DND-41 (cell line): ENCODE measurements at regions not wholly inside any gene's neighbourhood (a gene's known extent, or its start where the extent isn't known, plus 50 kb on each side); places are given as distances from the start of the nearest gene placed in this dataset.

Experiments used
- ATAC-seq: fragments of 200-7000 bp; cut with Tn5 transposase; 3 replicates; pipeline ENCODE4 v1.9.1; 2021; ENCODE audit warnings: low read depth; ENCODE audit not compliant: insufficient read depth
- DNase-seq: peaks from one replicate; pipeline ENCODE4 v3.0.0-alpha.2; 2020
- H2AFZ ChIP-seq: 2 replicates; pipeline ENCODE4 v1.6.0; 2012; ENCODE audit warnings: low read depth, low read length
- H3K27ac ChIP-seq: 2 replicates; pipeline ENCODE4 v1.5.1; 2012; ENCODE audit warnings: low read length, inconsistent platforms
- H3K27me3 ChIP-seq: fragments of 200-600 bp; sonication (generic); 2 replicates; pipeline ENCODE4 v1.6.0; 2012; ENCODE audit warnings: low read length, mild to moderate bottlenecking, inconsistent platforms; ENCODE audit not compliant: insufficient read depth, poor library complexity
- H3K36me3 ChIP-seq: 2 replicates; pipeline ENCODE4 v1.5.1; 2012; ENCODE audit warnings: low read length, inconsistent platforms; ENCODE audit not compliant: insufficient read depth
- H3K4me1 ChIP-seq: 2 replicates; pipeline ENCODE4 v1.5.1; 2012; ENCODE audit warnings: mild to moderate bottlenecking, low read length; ENCODE audit not compliant: insufficient read depth
- H3K4me2 ChIP-seq: 2 replicates; pipeline ENCODE4 v1.6.0; 2012; ENCODE audit warnings: mild to moderate bottlenecking, moderate library complexity, low read length, inconsistent platforms; ENCODE audit not compliant: insufficient read depth
- H3K4me3 ChIP-seq, 2 experiments: fragments of 200-600 bp in 1 of 2; shearing (Covaris generic) in 1 of 2; 2 replicates each; pipeline ENCODE4 v1.5.1; 2012 to 2016; ENCODE audit warnings: inconsistent platforms in 2 of 2, low read length in 2 of 2, mild to moderate bottlenecking in 2 of 2, low read depth in 1 of 2, moderate library complexity in 1 of 2
- H3K79me2 ChIP-seq: 2 replicates; pipeline ENCODE4 v1.6.0; 2012; ENCODE audit warnings: low read length, inconsistent platforms; ENCODE audit not compliant: insufficient read depth
- H3K9ac ChIP-seq: 2 replicates; pipeline ENCODE4 v1.6.0; 2012; ENCODE audit warnings: low read depth, mild to moderate bottlenecking, inconsistent platforms, low read length, moderate library complexity
- H3K9me3 ChIP-seq: 2 replicates; pipeline ENCODE4 v1.5.1; 2012; ENCODE audit warnings: low read length, moderate library complexity, mild to moderate bottlenecking, inconsistent platforms; ENCODE audit not compliant: insufficient read depth, severe bottlenecking
- H4K20me1 ChIP-seq: 2 replicates; pipeline ENCODE4 v1.6.0; 2012; ENCODE audit warnings: low read length; ENCODE audit not compliant: insufficient read depth
- EZH2 ChIP-seq: IDR thresholded peaks from 3 replicates; pipeline ENCODE4 v1.6.1; 2012; ENCODE audit warnings: borderline replicate concordance, low read depth, mild to moderate bottlenecking, moderate library complexity, low read length, inconsistent platforms; ENCODE audit not compliant: severe bottlenecking
- TF ChIP-seq, protein P1 (sequence below): IDR thresholded peaks from 2 replicates; pipeline ENCODE4 v1.5.1; 2012; ENCODE audit warnings: borderline replicate concordance, low read length, moderate library complexity, mild to moderate bottlenecking; ENCODE audit not compliant: poor library complexity, severe bottlenecking; ENCODE audit errors: extremely low read depth

DNA sequence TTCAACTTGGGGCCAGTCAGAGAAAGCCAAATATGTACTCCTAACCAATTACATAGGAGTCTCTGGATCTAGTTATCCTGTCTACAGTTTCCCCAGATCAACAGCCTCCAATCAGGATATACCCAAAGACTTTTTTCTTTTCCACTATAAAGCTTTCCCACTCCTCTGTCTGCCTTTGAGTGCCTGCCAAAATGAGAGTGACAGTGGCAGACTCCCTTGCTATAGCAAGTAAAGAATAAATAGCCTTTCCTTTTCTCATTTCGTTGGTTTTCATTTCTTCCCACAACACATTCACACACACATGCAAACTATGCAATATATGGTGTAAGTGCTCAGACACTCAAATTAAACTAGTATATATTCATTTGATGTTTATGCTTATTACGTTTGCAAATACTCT, 302.4 kb upstream of the TACR3 start:
- Histone ChIP-seq H3K79me2 (no peaks in the 10 kb centered on the region), H3K27me3 (no peaks in the 10 kb centered on the region), H4K20me1 (no peaks in the 10 kb centered on the region), H3K27ac (no peak overlapping the region), H3K9me3 (no peaks in the 10 kb centered on the region), H3K4me1 (no peaks in the 10 kb centered on the region), H3K36me3 (no peaks in the 10 kb centered on the region), H3K4me3 (no peak overlapping the region), H3K9ac (no peak overlapping the region), H3K4me2 (no peak overlapping the region), H2AFZ (no peak overlapping the region)
- no peak for ATAC-seq
- no peak for DNase-seq
- TF ChIP-seq, protein P1, sequence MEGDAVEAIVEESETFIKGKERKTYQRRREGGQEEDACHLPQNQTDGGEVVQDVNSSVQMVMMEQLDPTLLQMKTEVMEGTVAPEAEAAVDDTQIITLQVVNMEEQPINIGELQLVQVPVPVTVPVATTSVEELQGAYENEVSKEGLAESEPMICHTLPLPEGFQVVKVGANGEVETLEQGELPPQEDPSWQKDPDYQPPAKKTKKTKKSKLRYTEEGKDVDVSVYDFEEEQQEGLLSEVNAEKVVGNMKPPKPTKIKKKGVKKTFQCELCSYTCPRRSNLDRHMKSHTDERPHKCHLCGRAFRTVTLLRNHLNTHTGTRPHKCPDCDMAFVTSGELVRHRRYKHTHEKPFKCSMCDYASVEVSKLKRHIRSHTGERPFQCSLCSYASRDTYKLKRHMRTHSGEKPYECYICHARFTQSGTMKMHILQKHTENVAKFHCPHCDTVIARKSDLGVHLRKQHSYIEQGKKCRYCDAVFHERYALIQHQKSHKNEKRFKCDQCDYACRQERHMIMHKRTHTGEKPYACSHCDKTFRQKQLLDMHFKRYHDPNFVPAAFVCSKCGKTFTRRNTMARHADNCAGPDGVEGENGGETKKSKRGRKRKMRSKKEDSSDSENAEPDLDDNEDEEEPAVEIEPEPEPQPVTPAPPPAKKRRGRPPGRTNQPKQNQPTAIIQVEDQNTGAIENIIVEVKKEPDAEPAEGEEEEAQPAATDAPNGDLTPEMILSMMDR, result no peak
- no peak for TF ChIP-seq EZH2

DNA sequence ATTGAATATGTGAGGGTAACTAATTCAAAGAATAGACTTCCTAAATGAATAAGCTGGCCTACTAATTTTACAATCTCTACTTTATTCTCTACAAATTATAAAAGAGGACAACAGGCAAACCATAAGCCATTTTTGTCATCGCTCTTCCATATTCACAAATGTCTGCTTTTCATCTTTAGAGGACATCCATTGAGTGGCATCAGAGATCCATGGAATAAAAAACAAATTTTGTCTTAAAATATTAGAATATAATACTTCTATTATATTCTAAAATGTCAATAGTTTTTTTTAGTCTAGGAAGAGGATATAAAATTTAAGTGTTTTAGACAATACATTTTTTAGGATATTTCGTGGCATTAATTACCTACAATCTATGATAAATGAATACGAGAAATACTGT, 300.9 kb upstream of the TACR3 start:
- Histone ChIP-seq H3K79me2 (no peaks in the 10 kb centered on the region), H3K9ac (no peak overlapping the region), H3K36me3 (no peaks in the 10 kb centered on the region), H3K27me3 (no peaks in the 10 kb centered on the region), H2AFZ (no peak overlapping the region), H3K4me2 (no peak overlapping the region), H3K4me3 (no peak overlapping the region), H3K4me1 (no peaks in the 10 kb centered on the region), H4K20me1 (no peaks in the 10 kb centered on the region), H3K9me3 (no peaks in the 10 kb centered on the region), H3K27ac (no peak overlapping the region)
- ATAC-seq, result no peak
- TF ChIP-seq, protein P1, result no peak
- TF ChIP-seq EZH2, result no peak
- no peak for DNase-seq

DNA sequence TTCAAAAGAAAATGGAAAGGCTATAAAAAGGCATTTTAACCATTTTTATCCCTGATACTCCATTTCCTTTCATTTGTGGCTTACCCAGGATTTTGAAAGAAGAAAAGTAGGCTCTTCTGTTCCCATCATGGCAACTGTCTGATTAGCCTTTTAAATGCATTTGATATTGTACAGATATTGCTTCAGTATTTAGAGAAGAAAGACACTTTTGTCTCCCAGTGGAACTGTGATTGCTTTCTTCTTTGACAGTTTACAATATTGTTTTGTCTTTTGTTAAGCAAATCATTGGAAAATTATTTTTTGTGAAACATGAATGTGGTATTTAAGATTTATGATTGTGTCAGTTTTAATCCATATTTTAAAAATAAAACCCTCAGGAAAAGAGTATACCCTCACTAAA, 297.4 kb upstream of the TACR3 start:
- no peaks in the 10 kb centered on the region for H4K20me1 ChIP-seq
- ATAC-seq, result no peak
- no peak overlapping the region for H3K27ac ChIP-seq
- no peak overlapping the region for H3K9ac ChIP-seq
- H2AFZ ChIP-seq, result no peak overlapping the region
- no peaks in the 10 kb centered on the region for H3K9me3 ChIP-seq
- no peak for DNase-seq
- H3K4me3 ChIP-seq, result no peak overlapping the region
- no peaks in the 10 kb centered on the region for H3K79me2 ChIP-seq
- TF ChIP-seq, protein P1, result no peak
- no peak for TF ChIP-seq EZH2
- no peaks in the 10 kb centered on the region for H3K4me1 ChIP-seq
- H3K36me3 ChIP-seq, result no peaks in the 10 kb centered on the region
- no peaks in the 10 kb centered on the region for H3K27me3 ChIP-seq
- no peak overlapping the region for H3K4me2 ChIP-seq

DNA sequence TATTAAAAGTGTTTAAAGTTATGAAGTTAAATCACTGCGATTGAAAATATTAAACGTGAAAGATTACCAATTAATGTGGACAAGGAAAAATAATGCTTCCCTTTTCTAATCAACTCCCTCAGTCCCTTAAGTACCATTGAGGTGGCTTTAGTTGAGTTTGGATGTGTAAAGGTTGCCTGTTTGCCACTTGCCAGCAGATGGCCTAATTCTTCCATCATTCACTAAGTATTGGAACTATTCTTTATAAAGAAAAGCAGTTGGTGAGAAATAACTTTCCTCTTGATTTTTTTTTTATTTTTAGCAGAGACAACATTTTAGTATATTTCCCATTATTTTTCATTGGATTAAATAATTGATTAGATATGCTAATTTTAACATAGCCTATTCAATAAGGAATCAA, 295.9 kb upstream of the TACR3 start:
- Histone ChIP-seq H4K20me1 (no peaks in the 10 kb centered on the region), H3K79me2 (no peaks in the 10 kb centered on the region), H3K4me2 (no peak overlapping the region), H2AFZ (no peak overlapping the region), H3K36me3 (no peaks in the 10 kb centered on the region), H3K4me3 (no peak overlapping the region), H3K9ac (no peak overlapping the region), H3K9me3 (no peaks in the 10 kb centered on the region), H3K27me3 (no peaks in the 10 kb centered on the region), H3K4me1 (no peaks in the 10 kb centered on the region), H3K27ac (no peak overlapping the region)
- no peak for DNase-seq
- no peak for ATAC-seq
- TF ChIP-seq, protein P1, result peak; percentile 36
- TF ChIP-seq EZH2, result no peak
